Neural progenitor cell (in vitro differentiated cells): ENCODE measurements at regions not wholly inside any gene's neighbourhood (a gene's known extent, or its start where the extent isn't known, plus 50 kb on each side); places are given as distances from the start of the nearest gene placed in this dataset.

Experiments used
- CTCF ChIP-seq: fragments of 200-600 bp; sonication (generic); IDR thresholded peaks from 2 replicates; pipeline ENCODE4 v1.5.1; 2017; ENCODE audit warnings: antibody characterized with exemption, mild to moderate bottlenecking
- EZH2 ChIP-seq: fragments of 200-600 bp; sonication (generic); IDR thresholded peaks from 2 replicates; pipeline ENCODE4 v1.6.1; 2017; ENCODE audit warnings: antibody characterized with exemption, mild to moderate bottlenecking, moderate library complexity
- EZH2phosphoT487 ChIP-seq: fragments of 200-600 bp; sonication (generic); IDR thresholded peaks from 2 replicates; pipeline ENCODE4 v1.6.1; 2017; ENCODE audit warnings: antibody characterized with exemption

- TF ChIP-seq EZH2 (no peak), EZH2phosphoT487 (no peak), CTCF (no peak)
Observed at GRCh38 chr2:158025255-158025996, 76.2 kb upstream of the UPP2 start.
